ENCODE measurements at regions not wholly inside any gene's neighbourhood (a gene's known extent, or its start where the extent isn't known, plus 50 kb on each side); places are given as distances from the start of the nearest gene placed in this dataset.

GRCh38 chr21:24738063-24738462, 869.2 kb downstream of the MRPL39 start:
- H3K9me3 ChIP-seq, result no peaks in the 10 kb centered on the region
- H3K4me1 ChIP-seq (ENCODE audit: control insufficient read depth in 1 of 2, low read depth in 2 of 2), result no peaks in the 10 kb centered on the region
- H3K27me3 ChIP-seq (replicated peaks; ENCODE audit: insufficient read depth), result no peaks in the 10 kb centered on the region
- DNase-seq (ENCODE audit: low spot score) (no peak), ATAC-seq (ENCODE audit: insufficient number of reproducible peaks, low FRiP score, low read depth) (no peak)
- H3K4me3 ChIP-seq, result no peak overlapping the region
- H3K36me3 ChIP-seq, result no peaks in the 10 kb centered on the region
- H3K27ac ChIP-seq, result no peak overlapping the region
- no peak for TF ChIP-seq CTCF (IDR thresholded peaks at IDR 0.05)

GRCh38 chr21:24737296-24737850, 869.9 kb downstream of the MRPL39 start:
- Histone ChIP-seq H3K36me3 (no peaks in the 10 kb centered on the region), H3K4me3 (no peak overlapping the region), H3K4me1 (ENCODE audit: control insufficient read depth in 1 of 2, low read depth in 2 of 2) (no peaks in the 10 kb centered on the region), H3K27me3 (replicated peaks; ENCODE audit: insufficient read depth) (no peaks in the 10 kb centered on the region), H3K27ac (no peak overlapping the region), H3K9me3 (no peaks in the 10 kb centered on the region)
- DNase-seq (ENCODE audit: low spot score) (no peak), ATAC-seq (ENCODE audit: insufficient number of reproducible peaks, low FRiP score, low read depth) (no peak)
- no peak for TF ChIP-seq CTCF (IDR thresholded peaks at IDR 0.05)

- TF ChIP-seq CTCF (IDR thresholded peaks at IDR 0.05), result no peak
Measured at GRCh38 chr21:24730661-24731060, 876.6 kb downstream of the MRPL39 start.

GRCh38 chr21:24729568-24729967, 877.7 kb downstream of the MRPL39 start:
- ATAC-seq (ENCODE audit: insufficient number of reproducible peaks, low FRiP score, low read depth) (no peak), DNase-seq (ENCODE audit: low spot score) (no peak)
- Histone ChIP-seq H3K27ac (no peak overlapping the region), H3K27me3 (replicated peaks; ENCODE audit: insufficient read depth) (no peaks in the 10 kb centered on the region), H3K9me3 (no peaks in the 10 kb centered on the region), H3K4me3 (no peak overlapping the region), H3K4me1 (ENCODE audit: control insufficient read depth in 1 of 2, low read depth in 2 of 2) (no peaks in the 10 kb centered on the region), H3K36me3 (no peaks in the 10 kb centered on the region)
- TF ChIP-seq CTCF (IDR thresholded peaks at IDR 0.05), result no peak

More at GRCh38 chr21:24730661-24731060, 876.6 kb downstream of the MRPL39 start:
- no peak for DNase-seq (ENCODE audit: low spot score)
- Histone ChIP-seq H3K27ac (no peak overlapping the region), H3K4me3 (no peak overlapping the region), H3K36me3 (no peaks in the 10 kb centered on the region), H3K9me3 (no peaks in the 10 kb centered on the region), H3K27me3 (replicated peaks; ENCODE audit: insufficient read depth) (no peaks in the 10 kb centered on the region), H3K4me1 (ENCODE audit: control insufficient read depth in 1 of 2, low read depth in 2 of 2) (no peaks in the 10 kb centered on the region)
- ATAC-seq (ENCODE audit: insufficient number of reproducible peaks, low FRiP score, low read depth), result no peak

GRCh38 chr21:24727803-24728440, 879.4 kb downstream of the MRPL39 start:
- no peak for DNase-seq (ENCODE audit: low spot score)
- TF ChIP-seq CTCF (IDR thresholded peaks at IDR 0.05), result no peak
- no peak for ATAC-seq (ENCODE audit: insufficient number of reproducible peaks, low FRiP score, low read depth)
- H3K36me3 ChIP-seq, result no peaks in the 10 kb centered on the region
- no peak overlapping the region for H3K4me3 ChIP-seq
- no peaks in the 10 kb centered on the region for H3K4me1 ChIP-seq (ENCODE audit: control insufficient read depth in 1 of 2, low read depth in 2 of 2)
- H3K27ac ChIP-seq, result no peak overlapping the region
- no peaks in the 10 kb centered on the region for H3K9me3 ChIP-seq
- no peaks in the 10 kb centered on the region for H3K27me3 ChIP-seq (replicated peaks; ENCODE audit: insufficient read depth)
